ENCODE measurements at regions not wholly inside any gene's neighbourhood (a gene's known extent, or its start where the extent isn't known, plus 50 kb on each side); places are given as distances from the start of the nearest gene placed in this dataset.

- Histone ChIP-seq H3K27me3 (peaks cover 0 to 67% (median 0%) of the 10 kb centered on the region in 4 donors), H3K4me1 (no peaks in the 10 kb centered on the region), H3K36me3 (no peaks in the 10 kb centered on the region), H3K9me3 (no peaks in the 10 kb centered on the region), H3K27ac (replicated peaks in 1 of 4) (no peak overlapping the region), H3K4me3 (no peak overlapping the region)
- DNase-seq (ENCODE audit: extremely low spot score) = no peak
- no CpG with 5 or more reads among the region's 3 CpGs for WGBS
- TF ChIP-seq EP300 (IDR thresholded peaks at IDR 0.05) (no peak), CTCF (IDR thresholded peaks at IDR 0.05) (no peak), POLR2A (IDR thresholded peaks at IDR 0.05; ENCODE audit: low read depth) (no peak)
- intact Hi-C loops (cut with DNase I) = no loop called here
These were observed 449.0 kb downstream of the MATN1 start for GRCh38 chr1:30274173-30274970.

GRCh38 chr1:30273456-30273855, 449.9 kb downstream of the MATN1 start:
- H3K27ac ChIP-seq (replicated peaks in 1 of 4) = no peak overlapping the region
- intact Hi-C loops (cut with DNase I) = no loop called here
- TF ChIP-seq POLR2A (IDR thresholded peaks at IDR 0.05; ENCODE audit: low read depth) (no peak), CTCF (IDR thresholded peaks at IDR 0.05) (no peak), EP300 (IDR thresholded peaks at IDR 0.05) (no peak)
- H3K4me3 ChIP-seq = no peak overlapping the region
- no CpG with 5 or more reads among the region's 5 CpGs for WGBS
- no peaks in the 10 kb centered on the region for H3K9me3 ChIP-seq
- no peaks in the 10 kb centered on the region for H3K36me3 ChIP-seq
- H3K4me1 ChIP-seq = no peaks in the 10 kb centered on the region
- no peak for DNase-seq (ENCODE audit: extremely low spot score)
- H3K27me3 ChIP-seq = peaks cover 0 to 60% (median 0%) of the 10 kb centered on the region in 4 donors

GRCh38 chr1:30273021-30273325, 450.4 kb downstream of the MATN1 start:
- WGBS = 83% methylated on average over 1 of the region's 1 CpG
- H3K27ac ChIP-seq (replicated peaks in 1 of 4) = no peak overlapping the region
- H3K4me1 ChIP-seq = no peaks in the 10 kb centered on the region
- no peak for DNase-seq (ENCODE audit: extremely low spot score)
- no peak overlapping the region for H3K4me3 ChIP-seq
- no peaks in the 10 kb centered on the region for H3K9me3 ChIP-seq
- H3K36me3 ChIP-seq = no peaks in the 10 kb centered on the region
- TF ChIP-seq POLR2A (IDR thresholded peaks at IDR 0.05; ENCODE audit: low read depth) (no peak), EP300 (IDR thresholded peaks at IDR 0.05) (no peak), POLR2AphosphoS5 (IDR thresholded peaks at IDR 0.05) (no peak), CTCF (IDR thresholded peaks at IDR 0.05) (no peak)
- intact Hi-C loops (cut with DNase I) = no loop called here
- peaks cover 0 to 59% (median 0%) of the 10 kb centered on the region in 4 donors for H3K27me3 ChIP-seq

GRCh38 chr1:30272277-30273020, 450.9 kb downstream of the MATN1 start:
- no peak overlapping the region for H3K27ac ChIP-seq (replicated peaks in 1 of 4)
- no peaks in the 10 kb centered on the region for H3K4me1 ChIP-seq
- no peak for DNase-seq (ENCODE audit: extremely low spot score)
- H3K36me3 ChIP-seq = no peaks in the 10 kb centered on the region
- no peak overlapping the region for H3K4me3 ChIP-seq
- TF ChIP-seq EP300 (IDR thresholded peaks at IDR 0.05) (no peak), CTCF (IDR thresholded peaks at IDR 0.05) (no peak), POLR2AphosphoS5 (IDR thresholded peaks at IDR 0.05) (no peak), POLR2A (IDR thresholded peaks at IDR 0.05; ENCODE audit: low read depth) (no peak)
- WGBS = 67% methylated on average over 6 of the region's 6 CpGs
- H3K9me3 ChIP-seq = no peaks in the 10 kb centered on the region
- intact Hi-C loops (cut with DNase I) = no loop called here
- peaks cover 0 to 54% (median 0%) of the 10 kb centered on the region in 4 donors for H3K27me3 ChIP-seq

Measured in esophagus muscularis mucosa (tissue), 4 donors.